ENCODE measurements at regions not wholly inside any gene's neighbourhood (a gene's known extent, or its start where the extent isn't known, plus 50 kb on each side); places are given as distances from the start of the nearest gene placed in this dataset.

DNA sequence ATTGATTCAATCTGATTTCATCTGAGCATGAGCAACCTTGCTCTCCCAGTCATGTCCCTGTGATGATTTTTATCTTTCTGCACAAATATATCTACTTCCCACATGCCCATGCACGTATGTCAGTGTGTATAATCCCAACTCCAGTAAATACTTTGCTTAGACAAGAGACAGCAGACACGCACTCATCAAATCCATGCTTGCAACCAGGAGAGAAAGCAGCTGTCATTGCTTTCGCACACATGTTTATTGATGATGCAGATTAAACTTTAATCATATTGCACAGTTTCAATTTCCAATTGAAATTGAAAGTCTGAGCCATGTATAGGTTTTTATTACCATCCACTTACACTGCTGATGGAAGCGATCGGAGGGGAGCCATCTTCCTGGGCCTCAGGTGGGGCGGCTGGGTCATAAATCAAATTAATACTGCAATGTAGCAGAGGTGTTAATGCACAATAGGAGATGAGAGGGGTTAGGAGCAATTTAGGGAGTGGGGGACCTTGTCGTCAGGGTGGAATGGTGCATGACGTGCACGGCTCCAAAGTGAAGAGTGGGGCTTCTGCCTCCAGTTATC lies 68.6 kb upstream of the SRRM4 start:
- H3K4me3 ChIP-seq (ENCODE audit: low read depth, low read length) = no peak overlapping the region
- H3K9ac ChIP-seq (ENCODE audit: low read length) = no peak overlapping the region
- H3K9me3 ChIP-seq (ENCODE audit: control insufficient read depth, insufficient read depth, low read depth, low read length) = no peaks in the 10 kb centered on the region
- H3K27ac ChIP-seq (ENCODE audit: low read depth, low read length) = no peak overlapping the region
- H3K36me3 ChIP-seq (ENCODE audit: control insufficient read depth, insufficient read depth, low read length) = no peaks in the 10 kb centered on the region
- peaks cover 52% of the 10 kb centered on the region for H3K27me3 ChIP-seq (ENCODE audit: control insufficient read depth, insufficient read depth, low read length)
- no peaks in the 10 kb centered on the region for H3K4me1 ChIP-seq (ENCODE audit: control insufficient read depth, insufficient read depth, low read length)

GRCh38 chr12:118921761-118922160 lies 59.6 kb upstream of the SRRM4 start:
- H3K9me3 ChIP-seq (ENCODE audit: control insufficient read depth, insufficient read depth, low read depth, low read length) = no peaks in the 10 kb centered on the region
- no peak overlapping the region for H3K4me3 ChIP-seq (ENCODE audit: low read depth, low read length)
- no peaks in the 10 kb centered on the region for H3K36me3 ChIP-seq (ENCODE audit: control insufficient read depth, insufficient read depth, low read length)
- H3K27me3 ChIP-seq (ENCODE audit: control insufficient read depth, insufficient read depth, low read length) = peaks cover 35% of the 10 kb centered on the region
- H3K4me1 ChIP-seq (ENCODE audit: control insufficient read depth, insufficient read depth, low read length) = no peaks in the 10 kb centered on the region
- H3K9ac ChIP-seq (ENCODE audit: low read length) = no peak overlapping the region
- no peak overlapping the region for H3K27ac ChIP-seq (ENCODE audit: low read depth, low read length)

- peaks cover 31% of the 10 kb centered on the region for H3K27me3 ChIP-seq (ENCODE audit: control insufficient read depth, insufficient read depth, low read length)
- no peak overlapping the region for H3K9ac ChIP-seq (ENCODE audit: low read length)
- no peaks in the 10 kb centered on the region for H3K36me3 ChIP-seq (ENCODE audit: control insufficient read depth, insufficient read depth, low read length)
- no peak overlapping the region for H3K27ac ChIP-seq (ENCODE audit: low read depth, low read length)
- H3K4me1 ChIP-seq (ENCODE audit: control insufficient read depth, insufficient read depth, low read length) = no peaks in the 10 kb centered on the region
- no peak overlapping the region for H3K4me3 ChIP-seq (ENCODE audit: low read depth, low read length)
- H3K9me3 ChIP-seq (ENCODE audit: control insufficient read depth, insufficient read depth, low read depth, low read length) = no peaks in the 10 kb centered on the region
These were observed 58.9 kb upstream of the SRRM4 start for GRCh38 chr12:118922405-118922804.

DNA sequence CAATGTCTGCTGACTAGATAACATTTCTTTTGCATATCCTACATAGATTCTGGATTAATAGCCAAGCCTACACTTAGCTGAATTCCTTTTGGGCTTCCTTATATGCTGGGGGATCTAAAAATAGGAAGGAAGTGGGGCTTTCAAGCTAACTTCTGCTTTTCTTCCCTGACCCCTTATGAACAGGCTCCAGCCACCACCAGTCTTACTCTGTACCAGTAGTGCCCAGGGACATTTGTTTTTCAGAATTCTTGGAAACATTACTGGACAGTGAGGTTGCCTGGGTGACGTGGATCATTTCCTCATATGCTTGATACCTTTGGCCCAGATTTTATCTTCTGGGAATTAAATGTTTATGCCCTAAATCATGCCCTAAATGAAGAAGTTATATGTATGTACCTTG lies 55.9 kb upstream of the SRRM4 start:
- no peak overlapping the region for H3K4me3 ChIP-seq (ENCODE audit: low read depth, low read length)
- no peak overlapping the region for H3K27ac ChIP-seq (ENCODE audit: low read depth, low read length)
- H3K9me3 ChIP-seq (ENCODE audit: control insufficient read depth, insufficient read depth, low read depth, low read length) = no peaks in the 10 kb centered on the region
- peaks cover 33% of the 10 kb centered on the region for H3K27me3 ChIP-seq (ENCODE audit: control insufficient read depth, insufficient read depth, low read length)
- no peaks in the 10 kb centered on the region for H3K4me1 ChIP-seq (ENCODE audit: control insufficient read depth, insufficient read depth, low read length)
- H3K9ac ChIP-seq (ENCODE audit: low read length) = no peak overlapping the region
- no peaks in the 10 kb centered on the region for H3K36me3 ChIP-seq (ENCODE audit: control insufficient read depth, insufficient read depth, low read length)

DNA sequence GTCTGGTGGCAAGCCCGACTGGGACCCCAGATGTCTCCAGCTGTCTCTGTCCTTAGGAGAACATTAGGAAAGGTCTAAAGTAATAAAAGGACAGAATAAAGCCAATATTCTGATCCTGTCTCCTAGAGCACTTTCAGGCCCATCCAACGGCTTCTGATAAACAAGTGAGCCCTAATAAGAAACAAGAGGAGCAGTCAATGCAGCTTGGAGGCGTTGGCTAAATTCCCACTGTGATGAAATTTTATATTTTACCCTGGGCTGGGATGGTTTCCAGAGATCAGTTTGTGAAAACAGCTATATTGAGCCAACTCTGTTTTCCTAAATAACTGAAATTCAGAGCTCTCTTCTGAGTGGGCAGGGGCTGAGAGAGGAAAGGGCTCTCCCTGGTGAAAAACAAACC lies 55.5 kb upstream of the SRRM4 start:
- Histone ChIP-seq H3K36me3 (ENCODE audit: control insufficient read depth, insufficient read depth, low read length) (no peaks in the 10 kb centered on the region), H3K27ac (ENCODE audit: low read depth, low read length) (no peak overlapping the region), H3K4me3 (ENCODE audit: low read depth, low read length) (no peak overlapping the region), H3K9ac (ENCODE audit: low read length) (no peak overlapping the region), H3K9me3 (ENCODE audit: control insufficient read depth, insufficient read depth, low read depth, low read length) (no peaks in the 10 kb centered on the region), H3K27me3 (ENCODE audit: control insufficient read depth, insufficient read depth, low read length) (peaks cover 37% of the 10 kb centered on the region), H3K4me1 (ENCODE audit: control insufficient read depth, insufficient read depth, low read length) (no peaks in the 10 kb centered on the region)
